IMR-90 (cell line): ENCODE measurements at regions not wholly inside any gene's neighbourhood (a gene's known extent, or its start where the extent isn't known, plus 50 kb on each side); places are given as distances from the start of the nearest gene placed in this dataset.

Experiments
- ATAC-seq: fragments of 200-7000 bp; cut with Tn5 transposase; 2 replicates; pipeline ENCODE4 v1.9.1; 2020; ENCODE audit warnings: low read depth, mild to moderate bottlenecking, moderate library complexity
- BruUV-seq: library from RNA; stranded (reverse); fragments of 400-500 nt; replicated peaks from 2 replicates; lab custom pipeline; 2021; lab: Mats Ljungman, UMichigan
- CTCF ChIA-PET: fragments of 300-600 bp; formaldehyde crosslinking; extraction: SDS; loops from one replicate; lab custom pipeline; 2021; ENCODE audit warnings: antibody characterized with exemption; lab: Yijun Ruan, JAX
- POLR2A ChIA-PET: fragments of 300-600 bp; sonication (Branson Sonifier 250); formaldehyde crosslinking; loops from one replicate; lab custom pipeline; 2022; ENCODE audit warnings: antibody characterized with exemption; ENCODE audit not compliant: unreplicated experiment; lab: Charles Lee
- DNase-seq: peaks from one replicate; pipeline ENCODE4 v3.0.0; 2013
- H2AFZ ChIP-seq: replicated peaks from 2 replicates; pipeline ENCODE3; 2013; ENCODE audit warnings: low read length, mild to moderate bottlenecking; ENCODE audit not compliant: poor library complexity
- H2AK5ac ChIP-seq: 2 replicates; pipeline ENCODE4 v1.6.1; 2013; ENCODE audit warnings: low read depth, low read length, inconsistent platforms
- H2AK9ac ChIP-seq: replicated peaks from 2 replicates; pipeline ENCODE3; 2013; ENCODE audit warnings: mild to moderate bottlenecking, low read depth, low read length, moderate library complexity; ENCODE audit not compliant: poor library complexity
- H2BK120ac ChIP-seq: 2 replicates; pipeline ENCODE4 v1.6.1; 2013; ENCODE audit warnings: low read depth, low read length, inconsistent platforms
- H2BK15ac ChIP-seq: 3 replicates; pipeline ENCODE4 v1.6.1; 2013; ENCODE audit warnings: low read depth, low read length, inconsistent platforms
- H2BK20ac ChIP-seq: 2 replicates; pipeline ENCODE4 v1.6.1; 2013; ENCODE audit warnings: low read depth, mild to moderate bottlenecking, inconsistent platforms, low read length, moderate library complexity
- H2BK5ac ChIP-seq: 2 replicates; pipeline ENCODE4 v1.6.1; 2013; ENCODE audit warnings: mild to moderate bottlenecking, low read depth, low read length, inconsistent platforms; ENCODE audit not compliant: poor library complexity, severe bottlenecking
- H3K14ac ChIP-seq: replicated peaks from 2 replicates; pipeline ENCODE4 v1.6.1; 2013; ENCODE audit warnings: low read depth, low read length, inconsistent platforms
- H3K18ac ChIP-seq: 2 replicates; pipeline ENCODE4 v1.6.1; 2013; ENCODE audit warnings: low read depth, low read length, control low read depth
- H3K23ac ChIP-seq: 2 replicates; pipeline ENCODE4 v1.6.1; 2013; ENCODE audit warnings: low read depth, low read length, inconsistent platforms
- H3K27ac ChIP-seq: 2 replicates; pipeline ENCODE4 v1.5.1; 2013; ENCODE audit warnings: mild to moderate bottlenecking, control low read depth, low read length; ENCODE audit not compliant: insufficient read depth
- H3K27me3 ChIP-seq: 2 replicates; pipeline ENCODE4 v1.6.1; 2013; ENCODE audit warnings: low read length; ENCODE audit not compliant: control insufficient read depth, insufficient read depth
- H3K36me3 ChIP-seq: 2 replicates; pipeline ENCODE4 v1.6.1; 2013; ENCODE audit warnings: low read length, mixed read lengths; ENCODE audit not compliant: control insufficient read depth, insufficient read depth
- H3K4ac ChIP-seq: 2 replicates; pipeline ENCODE4 v1.6.1; 2013; ENCODE audit warnings: low read depth, low read length, inconsistent platforms
- H3K4me1 ChIP-seq: 2 replicates; pipeline ENCODE4 v1.6.1; 2013; ENCODE audit warnings: low read length, mixed read lengths; ENCODE audit not compliant: control insufficient read depth, insufficient read depth
- H3K4me2 ChIP-seq: 2 replicates; pipeline ENCODE4 v1.6.1; 2013; ENCODE audit warnings: low read depth, mild to moderate bottlenecking, control low read depth, low read length, moderate library complexity
- H3K4me3 ChIP-seq: 2 replicates; pipeline ENCODE4 v1.5.1; 2013; ENCODE audit warnings: low read depth, mild to moderate bottlenecking, control low read depth, low read length, moderate library complexity; ENCODE audit not compliant: insufficient read depth
- H3K56ac ChIP-seq: 2 replicates; pipeline ENCODE4 v1.6.1; 2013; ENCODE audit warnings: low read length, inconsistent platforms; ENCODE audit not compliant: insufficient read depth; ENCODE audit errors: extremely low read depth
- H3K79me1 ChIP-seq, 2 experiments: 2 replicates each; pipeline ENCODE4 v1.6.1; 2013; ENCODE audit warnings: low read length in 2 of 2, inconsistent platforms in 1 of 2, low read depth in 1 of 2
- H3K9ac ChIP-seq: 2 replicates; pipeline ENCODE4 v1.6.1; 2013; ENCODE audit warnings: low read depth, low read length, control low read depth
- H3K9me1 ChIP-seq: 2 replicates; pipeline ENCODE4 v1.6.1; 2013; ENCODE audit warnings: low read length, inconsistent platforms; ENCODE audit not compliant: insufficient read depth
- H3K9me3 ChIP-seq: 2 replicates; pipeline ENCODE4 v1.6.1; 2013; ENCODE audit warnings: low read length; ENCODE audit not compliant: control insufficient read depth, insufficient read depth
- H4K20me1 ChIP-seq: 2 replicates; pipeline ENCODE4 v1.6.1; 2013; ENCODE audit warnings: low read length, inconsistent platforms; ENCODE audit not compliant: insufficient read depth
- H4K5ac ChIP-seq: 2 replicates; pipeline ENCODE4 v1.6.1; 2013; ENCODE audit warnings: mild to moderate bottlenecking, low read depth, low read length, control low read depth
- H4K8ac ChIP-seq, 2 experiments: 2 replicates each; pipeline ENCODE4 v1.6.1; 2013; ENCODE audit warnings: low read depth in 2 of 2, low read length in 2 of 2, control low read depth in 1 of 2, inconsistent platforms in 1 of 2
- H4K91ac ChIP-seq: 2 replicates; pipeline ENCODE4 v1.6.1; 2013; ENCODE audit warnings: low read depth, low read length, inconsistent platforms; ENCODE audit not compliant: insufficient read depth
- BHLHE40 ChIP-seq: fragments of 150-350 bp; IDR thresholded peaks from 2 replicates; pipeline ENCODE4 v1.6.1; 2016; ENCODE audit warnings: mild to moderate bottlenecking, low read depth, low read length
- CEBPB ChIP-seq: IDR thresholded peaks from 2 replicates; pipeline ENCODE4 v1.6.1; 2012; ENCODE audit warnings: low read depth, low read length, improper control_type of control experiment
- CHD1 ChIP-seq: IDR thresholded peaks from 2 replicates; pipeline ENCODE4 v1.6.1; 2012; ENCODE audit warnings: low read depth, low read length, improper control_type of control experiment
- CTCF ChIP-seq: conservative IDR thresholded peaks from 2 replicates; pipeline ENCODE4 v1.5.1; 2012; ENCODE audit warnings: mild to moderate bottlenecking, low read depth, low read length, improper control_type of control experiment
- ELK1 ChIP-seq: fragments of 150-350 bp; IDR thresholded peaks from 2 replicates; pipeline ENCODE4 v1.6.1; 2016; ENCODE audit warnings: low read depth, mild to moderate bottlenecking, low read length, moderate library complexity, borderline replicate concordance
- FOS ChIP-seq: fragments of 150-350 bp; IDR thresholded peaks from 2 replicates; pipeline ENCODE4 v1.6.1; 2016; ENCODE audit warnings: low read depth, low read length
- MAFK ChIP-seq: IDR thresholded peaks from 2 replicates; pipeline ENCODE4 v1.6.1; 2012; ENCODE audit warnings: low read depth, low read length, improper control_type of control experiment
- MAZ ChIP-seq: IDR thresholded peaks from 2 replicates; pipeline ENCODE4 v1.6.1; 2012; ENCODE audit warnings: low read depth, mild to moderate bottlenecking, low read length, improper control_type of control experiment, moderate library complexity, borderline replicate concordance
- MXI1 ChIP-seq: IDR thresholded peaks from 2 replicates; pipeline ENCODE4 v1.6.1; 2012; ENCODE audit warnings: low read depth, mild to moderate bottlenecking, low read length, moderate library complexity, borderline replicate concordance
- NFE2L2 ChIP-seq: fragments of 150-350 bp; IDR thresholded peaks from 2 replicates; pipeline ENCODE4 v1.6.1; 2016; ENCODE audit warnings: low read depth, mild to moderate bottlenecking, low read length
- POLR2A ChIP-seq: IDR thresholded peaks from 2 replicates; pipeline ENCODE4 v1.6.1; 2012; ENCODE audit warnings: mild to moderate bottlenecking, low read depth, low read length
- RAD21 ChIP-seq: IDR thresholded peaks from 2 replicates; pipeline ENCODE4 v1.6.1; 2012; ENCODE audit warnings: low read length, improper control_type of control experiment
- RCOR1 ChIP-seq: IDR thresholded peaks from 2 replicates; pipeline ENCODE4 v1.6.1; 2012; ENCODE audit warnings: mild to moderate bottlenecking, low read length, improper control_type of control experiment; ENCODE audit not compliant: insufficient replicate concordance
- RFX5 ChIP-seq: IDR thresholded peaks from 2 replicates; pipeline ENCODE4 v1.8.0; 2012; ENCODE audit warnings: low read depth, mild to moderate bottlenecking, low read length, moderate library complexity
- SMC3 ChIP-seq: fragments of 150-350 bp; IDR thresholded peaks from 2 replicates; pipeline ENCODE4 v1.6.1; 2016; ENCODE audit warnings: low read depth, mild to moderate bottlenecking, antibody characterized with exemption, low read length, moderate library complexity
- USF2 ChIP-seq: fragments of 150-350 bp; IDR thresholded peaks from 2 replicates; pipeline ENCODE4 v1.6.1; 2017; ENCODE audit warnings: mild to moderate bottlenecking, antibody characterized with exemption, low read length, low read depth
- WGBS, 2 experiments: methylation state at CpG; one replicate each; pipeline versions ENCODE4 v1.1.5 to v1.1.7; 2013; ENCODE audit warnings: missing lambda C conversion rate in 2 of 2; ENCODE audit not compliant: insufficient read length in 1 of 2; ENCODE audit errors: extremely low coverage in 2 of 2; 5-methylcytosine and 5-hydroxymethylcytosine counted together
- dilution Hi-C: fragments of 300-500 bp; cut with HindIII; formaldehyde crosslinking; loops from one replicate; pipeline ENCODE4 v1.14.3; 2018; ENCODE audit warnings: low sequenced_read_pairs; ENCODE audit not compliant: unreplicated experiment
- in situ Hi-C: fragments of 300-500 bp; cut with MboI; formaldehyde crosslinking; loops from 3 replicates; pipeline ENCODE4 v1.14.3; 2019; ENCODE audit warnings: low sequenced_read_pairs, inconsistent platforms, mixed read lengths
- intact Hi-C: fragments of 100-400 bp; cut with micrococcal nuclease; formaldehyde crosslinking; loops from 2 replicates; pipeline ENCODE4 v1.10.0; 2022

DNA sequence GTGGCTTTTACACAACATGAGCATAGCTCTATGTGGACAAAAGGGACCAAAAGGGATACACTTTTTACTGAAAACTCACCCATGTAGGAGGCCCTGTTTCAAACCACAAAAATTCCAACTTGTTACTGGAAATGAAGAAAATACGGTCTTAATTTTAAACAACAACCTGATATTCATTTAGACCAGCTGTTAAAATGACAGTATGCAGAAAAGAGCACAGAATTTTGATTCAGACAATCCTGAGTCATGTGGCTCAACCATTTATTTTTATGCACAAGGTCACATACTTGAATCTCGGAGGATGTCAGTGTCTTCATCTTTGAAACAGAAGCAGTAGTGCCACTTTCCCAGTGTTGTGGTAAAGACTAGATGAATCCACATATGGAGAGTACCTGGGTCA, 426.5 kb upstream of the NFE2L3 start:
- no peak overlapping the region for H3K23ac ChIP-seq
- H4K5ac ChIP-seq: no peak overlapping the region; the same call in 1 of the 2 replicates
- no peak overlapping the region for H3K4me3 ChIP-seq
- no peak overlapping the region for H2BK5ac ChIP-seq
- H4K20me1 ChIP-seq: no peaks in the 10 kb centered on the region
- BruUV-seq: no TSS peak
- no peaks in the 10 kb centered on the region for H3K79me1 ChIP-seq
- H2BK120ac ChIP-seq: no peak overlapping the region
- ChIA-PET CTCF (no interaction called here), POLR2A (no interaction called here)
- ATAC-seq: peak; percentile 70
- H3K14ac ChIP-seq: no peak overlapping the region
- in situ Hi-C loops (no loop called here), dilution Hi-C loops (no loop called here), intact Hi-C loops (no loop called here)
- no peaks in the 10 kb centered on the region for H3K9me1 ChIP-seq
- 0% methylated on average over 1 of the region's 2 CpGs; no CpG with 5 or more reads in 1 of the 2 experiments for WGBS, 2 experiments
- TF ChIP-seq RFX5 (no peak), RAD21 (no peak), ELK1 (no peak), RCOR1 (no peak), BHLHE40 (no peak), SMC3 (no peak), MXI1 (no peak), NFE2L2 (no peak), CTCF (no peak), CEBPB (no peak), POLR2A (no peak), MAFK (no peak), USF2 (no peak), CHD1 (no peak), FOS (no peak), MAZ (no peak)
- H3K9ac ChIP-seq: no peak overlapping the region
- H2AFZ ChIP-seq: no peak overlapping the region
- no peak overlapping the region for H2BK20ac ChIP-seq
- H4K8ac ChIP-seq: no peak overlapping the region
- H3K18ac ChIP-seq: no peak overlapping the region
- no peaks in the 10 kb centered on the region for H3K27me3 ChIP-seq
- no peak overlapping the region for H4K91ac ChIP-seq
- peak overlapping the region; percentile 100; the same call in 1 of the 2 replicates for H3K27ac ChIP-seq
- DNase-seq: peak; percentile 5
- H3K4me2 ChIP-seq: no peak overlapping the region
- no peak overlapping the region for H2BK15ac ChIP-seq
- no peaks in the 10 kb centered on the region for H3K9me3 ChIP-seq
- H3K4me1 ChIP-seq: peaks cover 7% of the 10 kb centered on the region; the same call in 1 of the 2 replicates
- no peak overlapping the region for H2AK5ac ChIP-seq
- no peak overlapping the region for H3K4ac ChIP-seq
- no peak overlapping the region for H2AK9ac ChIP-seq
- H3K56ac ChIP-seq: no peak overlapping the region
- no peaks in the 10 kb centered on the region for H3K36me3 ChIP-seq
